CD4-positive, CD25-positive, alpha-beta regulatory T cell (primary cell): ENCODE measurements at regions not wholly inside any gene's neighbourhood (a gene's known extent, or its start where the extent isn't known, plus 50 kb on each side); places are given as distances from the start of the nearest gene placed in this dataset.

Experiments
- ATAC-seq, 2 donors: fragments of 150-1000 bp; cut with Tn5 transposase; one replicate each; pipeline ENCODE4 v1.10.0; 2021; ENCODE audit warnings: low read depth in 2 of 2, moderate number of reproducible peaks in 2 of 2, moderate library complexity in 1 of 2
- DNase-seq, 3 donors: peaks; one replicate each; pipeline versions ENCODE4 v3.0.0 to v3.0.0-alpha.2; 2012 to 2022; ENCODE audit warnings: mixed read lengths in 1 of 3
- H3K27ac ChIP-seq: one replicate; pipeline ENCODE4 v1.7.0; 2013; ENCODE audit warnings: mild to moderate bottlenecking, low read length; ENCODE audit not compliant: insufficient read depth, poor library complexity, severe bottlenecking
- H3K27me3 ChIP-seq: one replicate; pipeline ENCODE4 v1.7.0; 2013; ENCODE audit warnings: low read length; ENCODE audit not compliant: control insufficient read depth, insufficient read depth
- H3K36me3 ChIP-seq: one replicate; pipeline ENCODE4 v1.7.0; 2013; ENCODE audit warnings: mild to moderate bottlenecking, low read length, moderate library complexity; ENCODE audit not compliant: control insufficient read depth, insufficient read depth
- H3K4me1 ChIP-seq: 2 replicates; pipeline ENCODE4 v1.7.0; 2013; ENCODE audit warnings: mild to moderate bottlenecking, low read length; ENCODE audit not compliant: insufficient read depth, control insufficient read depth, poor library complexity, severe bottlenecking
- H3K4me3 ChIP-seq: one replicate; pipeline ENCODE4 v1.7.0; 2013; ENCODE audit warnings: low read depth, mild to moderate bottlenecking, low read length, moderate library complexity
- H3K9me3 ChIP-seq, 2 experiments: 1 replicate in 1 of 2; 2 replicates in 1 of 2; pipeline ENCODE4 v1.7.0; 2013; ENCODE audit warnings: low read length in 2 of 2, mild to moderate bottlenecking in 1 of 2, moderate library complexity in 1 of 2; ENCODE audit not compliant: control insufficient read depth in 2 of 2
- H3K27ac Mint-ChIP-seq, 3 donors: one replicate each; pipeline ENCODE4 v1.8.0; 2020 to 2022; ENCODE audit warnings: mild to moderate bottlenecking in 3 of 3, mixed read lengths in 3 of 3, moderate library complexity in 2 of 3
- H3K27me3 Mint-ChIP-seq: one replicate; pipeline ENCODE4 v1.8.0; 2022; ENCODE audit warnings: mild to moderate bottlenecking, mixed read lengths
- H3K36me3 Mint-ChIP-seq: one replicate; pipeline ENCODE4 v1.8.0; 2020; ENCODE audit warnings: mixed read lengths
- H3K4me1 Mint-ChIP-seq, 4 donors: one replicate each; pipeline ENCODE4 v1.8.0; 2020 to 2022; ENCODE audit warnings: mixed read lengths in 4 of 4, mild to moderate bottlenecking in 1 of 4
- H3K4me3 Mint-ChIP-seq, 4 donors: one replicate each; pipeline ENCODE4 v1.8.0; 2020 to 2022; ENCODE audit warnings: mild to moderate bottlenecking in 4 of 4, mixed read lengths in 4 of 4, moderate library complexity in 3 of 4
- H3K9me3 Mint-ChIP-seq, 7 donors: one replicate each; pipeline ENCODE4 v1.8.0; 2020 to 2022; ENCODE audit warnings: mixed read lengths in 7 of 7, mild to moderate bottlenecking in 3 of 7, moderate library complexity in 2 of 7

DNA sequence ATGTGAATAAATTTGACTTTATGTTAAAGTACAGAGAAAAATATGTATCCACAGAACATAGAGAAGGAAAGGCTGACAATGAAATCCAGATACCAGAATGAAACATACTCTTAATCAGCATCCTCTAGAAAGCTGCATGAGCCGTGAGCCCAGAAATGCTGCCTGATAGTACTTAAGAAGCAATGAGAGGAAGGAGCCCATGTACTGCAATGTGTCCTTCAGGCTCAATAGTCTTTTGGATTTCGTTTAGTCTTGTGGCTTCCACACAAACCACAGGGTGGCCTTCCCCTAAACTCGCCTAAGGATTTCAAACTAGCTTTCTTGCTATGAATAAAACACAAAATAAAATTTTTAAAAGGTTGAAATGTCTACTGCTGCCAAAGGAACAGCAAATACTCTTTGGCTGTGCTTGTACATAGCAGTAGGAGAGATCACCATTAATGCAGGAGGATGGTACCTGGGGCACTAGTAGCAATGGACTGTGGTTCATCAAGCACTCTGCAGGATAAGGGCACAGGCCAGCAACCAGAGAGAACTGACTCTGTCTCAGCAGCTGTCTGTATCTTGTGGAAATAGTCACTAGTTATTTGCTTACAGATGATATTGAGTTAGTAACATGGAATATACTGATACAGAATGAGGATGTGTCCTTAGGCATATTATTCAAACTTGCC lies 988.3 kb upstream of the LRFN5 start:
- Histone ChIP-seq H3K27ac (no peak overlapping the region), H3K4me1 (no peaks in the 10 kb centered on the region), H3K4me3 (no peak overlapping the region), H3K27me3 (no peaks in the 10 kb centered on the region), H3K9me3 (no peaks in the 10 kb centered on the region), H3K36me3 (no peaks in the 10 kb centered on the region)
- no peak for DNase-seq
- Mint-ChIP-seq H3K9me3 (peaks cover 0 to 4% (median 2%) of the 10 kb centered on the region in 7 donors), H3K4me3 (no peak overlapping the region), H3K4me1 (no peaks in the 10 kb centered on the region), H3K36me3 (no peaks in the 10 kb centered on the region), H3K27ac (no peak overlapping the region), H3K27me3 (no peaks in the 10 kb centered on the region)
- ATAC-seq: no peak

DNA sequence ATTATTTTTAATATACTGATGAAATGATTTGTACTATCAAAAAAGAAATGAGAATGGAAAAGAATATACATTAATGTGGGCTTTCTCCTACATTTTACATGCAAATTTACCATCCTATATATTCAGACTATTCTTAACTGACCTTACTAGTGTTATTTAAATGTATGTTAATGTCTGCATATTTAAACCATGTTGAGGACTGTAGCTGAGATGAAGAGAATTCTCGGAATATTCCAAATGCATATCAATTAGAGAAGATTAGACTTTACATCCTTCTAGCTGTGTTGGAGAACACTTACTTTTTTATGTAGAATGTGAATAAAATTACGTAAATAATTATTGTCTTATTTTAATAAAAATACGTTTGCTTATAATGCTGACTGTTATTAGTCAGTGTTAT lies 990.1 kb upstream of the LRFN5 start:
- peaks cover 0 to 8% (median 2%) of the 10 kb centered on the region in 7 donors for H3K9me3 Mint-ChIP-seq
- Histone ChIP-seq H3K4me1 (no peaks in the 10 kb centered on the region), H3K4me3 (no peak overlapping the region), H3K27ac (no peak overlapping the region), H3K9me3 (no peaks in the 10 kb centered on the region), H3K36me3 (no peaks in the 10 kb centered on the region), H3K27me3 (no peaks in the 10 kb centered on the region)
- no peaks in the 10 kb centered on the region for H3K27me3 Mint-ChIP-seq
- H3K27ac Mint-ChIP-seq: no peak overlapping the region
- H3K36me3 Mint-ChIP-seq: no peaks in the 10 kb centered on the region
- DNase-seq (no peak), ATAC-seq (no peak)
- no peak overlapping the region for H3K4me3 Mint-ChIP-seq
- H3K4me1 Mint-ChIP-seq: no peaks in the 10 kb centered on the region

DNA sequence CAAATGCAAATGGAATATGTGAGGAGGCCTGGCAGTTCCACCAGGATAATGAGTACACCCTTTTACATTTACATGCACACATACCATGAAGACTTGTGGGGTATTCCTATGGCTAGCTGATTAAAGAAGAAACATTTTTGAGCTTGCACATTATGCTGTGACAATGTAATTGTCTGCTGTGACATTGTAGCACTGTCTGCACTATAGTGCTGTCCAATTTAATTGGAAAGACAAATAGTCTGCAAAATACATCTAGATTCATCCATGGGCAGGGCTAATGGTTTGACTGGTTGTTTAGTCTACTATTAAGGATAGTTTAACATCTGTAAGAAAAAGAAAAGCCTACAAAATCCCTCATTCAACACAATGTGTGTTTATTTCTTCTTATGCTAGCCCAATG lies 1005.6 kb upstream of the LRFN5 start:
- no peaks in the 10 kb centered on the region for H3K27me3 ChIP-seq
- H3K27me3 Mint-ChIP-seq: no peaks in the 10 kb centered on the region
- no peak overlapping the region for H3K27ac Mint-ChIP-seq

DNA sequence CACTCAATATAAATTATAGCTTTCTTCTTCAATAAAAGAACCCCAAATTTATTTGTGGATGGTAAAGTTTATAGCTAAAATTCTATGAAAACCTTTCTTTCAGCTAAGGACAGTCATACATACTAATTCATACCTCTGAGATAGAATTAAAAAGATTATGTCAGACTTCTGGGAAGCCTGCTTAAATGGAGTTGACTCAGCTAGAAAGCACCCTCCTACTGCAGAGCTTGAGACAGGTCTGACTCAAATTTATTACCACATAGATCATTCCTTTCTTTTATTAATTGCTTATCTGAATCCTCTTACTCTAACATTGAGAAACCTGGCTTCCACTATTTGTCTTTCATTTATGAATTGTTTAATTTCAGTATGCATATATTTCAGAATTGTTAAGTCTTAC lies 1007.0 kb upstream of the LRFN5 start:
- ATAC-seq (no peak), DNase-seq (no peak)
- H3K4me3 Mint-ChIP-seq: no peak overlapping the region
- no peak overlapping the region for H3K27ac Mint-ChIP-seq
- Histone ChIP-seq H3K4me1 (no peaks in the 10 kb centered on the region), H3K36me3 (no peaks in the 10 kb centered on the region), H3K9me3 (peaks cover 0 to 10% of the 10 kb centered on the region in 2 experiments), H3K27me3 (no peaks in the 10 kb centered on the region), H3K27ac (no peak overlapping the region), H3K4me3 (no peak overlapping the region)
- no peaks in the 10 kb centered on the region for H3K27me3 Mint-ChIP-seq
- H3K9me3 Mint-ChIP-seq: peaks cover 0 to 6% (median 1%) of the 10 kb centered on the region in 7 donors
- H3K4me1 Mint-ChIP-seq: no peaks in the 10 kb centered on the region
- H3K36me3 Mint-ChIP-seq: no peaks in the 10 kb centered on the region

More for the DNA sequence above, 1005.6 kb upstream of the LRFN5 start:
- Histone ChIP-seq H3K36me3 (no peaks in the 10 kb centered on the region), H3K4me1 (no peaks in the 10 kb centered on the region), H3K9me3 (peaks cover 0 to 10% of the 10 kb centered on the region in 2 experiments), H3K4me3 (no peak overlapping the region), H3K27ac (no peak overlapping the region)
- Mint-ChIP-seq H3K9me3 (peaks cover 0 to 6% (median 0%) of the 10 kb centered on the region in 7 donors), H3K4me3 (no peak overlapping the region), H3K4me1 (no peaks in the 10 kb centered on the region), H3K36me3 (no peaks in the 10 kb centered on the region)
- no peak for ATAC-seq
- no peak for DNase-seq

DNA sequence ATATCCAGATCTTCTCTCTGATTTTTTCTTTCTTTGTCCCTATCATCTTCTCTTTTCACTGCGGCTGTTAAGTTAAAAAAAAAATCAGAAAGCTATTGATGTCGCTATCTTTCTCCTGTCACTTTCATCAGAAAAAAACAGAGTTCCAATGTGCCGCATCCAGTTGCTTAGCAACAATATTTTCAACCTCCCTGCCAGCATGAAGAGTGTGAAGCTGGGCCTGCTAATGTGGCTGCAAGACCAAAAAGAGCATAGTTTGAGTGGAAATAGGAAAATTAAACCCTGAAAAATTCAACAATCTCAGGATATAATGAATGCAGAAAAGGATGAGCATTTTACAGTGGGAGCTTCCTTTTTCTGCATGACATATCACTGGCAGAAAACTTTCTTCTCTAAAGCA lies 1025.4 kb upstream of the LRFN5 start:
- Mint-ChIP-seq H3K27me3 (no peaks in the 10 kb centered on the region), H3K4me1 (no peaks in the 10 kb centered on the region), H3K36me3 (no peaks in the 10 kb centered on the region), H3K4me3 (no peak overlapping the region), H3K9me3 (peaks cover 0 to 12% (median 3%) of the 10 kb centered on the region in 7 donors), H3K27ac (no peak overlapping the region)
- no peak for ATAC-seq
- no peak overlapping the region for H3K27ac ChIP-seq
- no peaks in the 10 kb centered on the region for H3K27me3 ChIP-seq
- H3K4me1 ChIP-seq: no peaks in the 10 kb centered on the region
- no peaks in the 10 kb centered on the region for H3K9me3 ChIP-seq
- no peak for DNase-seq
- H3K36me3 ChIP-seq: no peaks in the 10 kb centered on the region
- H3K4me3 ChIP-seq: no peak overlapping the region

DNA sequence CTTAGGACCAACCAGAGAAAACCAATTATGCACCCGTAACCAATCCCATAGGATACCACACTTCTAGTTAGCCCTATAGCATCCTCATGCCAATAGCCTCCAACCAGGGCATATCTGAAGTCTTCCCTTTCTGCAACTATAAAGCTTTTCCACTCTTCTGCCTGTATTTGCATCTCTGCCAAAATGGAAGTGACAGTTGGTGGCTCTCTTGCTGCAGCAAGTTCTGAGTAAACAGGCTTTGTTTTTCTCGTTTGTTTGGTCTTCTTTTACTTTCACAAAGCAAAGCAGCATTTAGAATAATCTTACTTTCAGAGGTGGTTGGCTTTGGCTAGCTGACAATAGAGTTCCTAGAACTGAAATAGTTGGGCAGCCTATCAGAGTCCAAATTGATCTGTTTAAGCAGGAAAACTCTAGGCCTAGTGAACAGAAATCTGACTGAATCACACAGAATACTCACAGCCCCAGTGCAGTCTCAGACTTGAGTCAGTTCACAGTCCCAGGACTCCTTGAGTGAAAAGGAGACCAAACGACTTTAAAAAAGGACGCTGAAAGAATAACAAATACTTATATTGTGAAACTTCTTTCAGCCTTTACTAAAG lies 1029.7 kb upstream of the LRFN5 start:
- Histone ChIP-seq H3K27ac (no peak overlapping the region), H3K4me3 (no peak overlapping the region), H3K4me1 (no peaks in the 10 kb centered on the region), H3K9me3 (no peaks in the 10 kb centered on the region), H3K27me3 (no peaks in the 10 kb centered on the region), H3K36me3 (no peaks in the 10 kb centered on the region)
- Mint-ChIP-seq H3K27me3 (no peaks in the 10 kb centered on the region), H3K9me3 (peaks cover 0 to 20% (median 9%) of the 10 kb centered on the region in 7 donors), H3K4me3 (no peak overlapping the region), H3K4me1 (no peaks in the 10 kb centered on the region), H3K36me3 (no peaks in the 10 kb centered on the region), H3K27ac (no peak overlapping the region)
- ATAC-seq: no peak
- DNase-seq: no peak

DNA sequence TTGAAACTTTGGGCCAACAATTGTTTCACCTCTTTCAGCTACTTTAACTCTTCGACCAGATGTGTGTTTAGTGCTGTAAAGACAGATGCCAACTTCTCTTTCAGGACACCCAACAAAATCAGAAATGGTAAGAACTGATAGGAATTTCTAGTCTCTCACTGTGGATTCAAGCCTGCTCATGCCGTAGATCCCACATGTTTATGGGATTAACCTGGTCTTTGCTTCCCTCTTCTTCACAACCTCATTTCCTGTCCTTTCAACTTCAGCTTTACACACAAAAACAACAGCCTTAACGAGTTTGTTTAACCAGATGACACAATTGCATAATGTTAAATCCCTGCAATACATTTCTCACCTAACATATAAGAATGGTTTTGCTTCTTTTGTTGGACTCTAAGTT lies 1031.9 kb upstream of the LRFN5 start:
- Histone ChIP-seq H3K36me3 (no peaks in the 10 kb centered on the region), H3K27me3 (no peaks in the 10 kb centered on the region), H3K4me1 (no peaks in the 10 kb centered on the region), H3K9me3 (no peaks in the 10 kb centered on the region), H3K27ac (no peak overlapping the region), H3K4me3 (no peak overlapping the region)
- Mint-ChIP-seq H3K27me3 (no peaks in the 10 kb centered on the region), H3K4me1 (no peaks in the 10 kb centered on the region), H3K27ac (no peak overlapping the region), H3K4me3 (no peak overlapping the region), H3K9me3 (peaks cover 0 to 20% (median 7%) of the 10 kb centered on the region in 7 donors), H3K36me3 (no peaks in the 10 kb centered on the region)
- ATAC-seq (no peak), DNase-seq (no peak)

DNA sequence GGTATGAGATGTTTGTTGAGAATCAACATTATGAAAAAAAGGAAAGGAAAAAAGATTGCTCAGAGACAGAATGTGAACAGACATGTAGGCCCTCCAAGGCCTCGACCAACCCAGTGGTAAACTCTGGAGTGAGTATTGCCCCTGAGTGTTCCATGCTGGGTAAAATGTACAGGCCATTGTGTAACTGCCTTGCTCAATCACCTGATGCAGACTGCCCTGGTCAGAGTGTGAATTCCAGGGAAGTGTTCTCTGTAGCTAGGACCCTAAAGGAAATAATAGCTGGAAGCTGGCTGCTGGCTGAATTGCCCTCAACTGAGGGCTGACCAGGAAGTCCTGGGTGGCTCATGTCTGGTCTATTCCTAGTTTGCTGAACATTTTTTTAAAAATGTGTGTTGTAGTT lies 1081.4 kb upstream of the LRFN5 start:
- no peak overlapping the region for H3K27ac ChIP-seq
- no peak for ATAC-seq

More for the DNA sequence above, 1081.4 kb upstream of the LRFN5 start:
- no peak for DNase-seq
- H3K36me3 Mint-ChIP-seq: no peaks in the 10 kb centered on the region
- Histone ChIP-seq H3K4me3 (no peak overlapping the region), H3K9me3 (no peaks in the 10 kb centered on the region), H3K27me3 (no peaks in the 10 kb centered on the region), H3K36me3 (no peaks in the 10 kb centered on the region), H3K4me1 (no peaks in the 10 kb centered on the region)
- H3K27me3 Mint-ChIP-seq: no peaks in the 10 kb centered on the region
- H3K4me1 Mint-ChIP-seq: no peaks in the 10 kb centered on the region
- no peak overlapping the region for H3K4me3 Mint-ChIP-seq
- H3K27ac Mint-ChIP-seq: no peak overlapping the region
- peaks cover 0 to 23% (median 2%) of the 10 kb centered on the region in 7 donors for H3K9me3 Mint-ChIP-seq
